ENCODE measurements at regions not wholly inside any gene's neighbourhood (a gene's known extent, or its start where the extent isn't known, plus 50 kb on each side); places are given as distances from the start of the nearest gene placed in this dataset.

- H2AFZ ChIP-seq (ENCODE audit: low read length): no peak overlapping the region
Observed at GRCh38 chr13:76724421-76724820, 161.8 kb downstream of the KCTD12 start.

More at GRCh38 chr13:76724421-76724820, 161.8 kb downstream of the KCTD12 start:
- Histone ChIP-seq H3K27me3 (replicated peaks in 1 of 4; ENCODE audit: control insufficient read depth in 3 of 4, extremely low read depth in 1 of 4, insufficient read depth in 3 of 4, low read length in 3 of 4) (no peaks in the 10 kb centered on the region), H2BK12ac (ENCODE audit: low read depth, low read length) (no peak overlapping the region), H3K4me3 (ENCODE audit: extremely low read depth in 1 of 4, insufficient read depth in 2 of 4, low read depth in 3 of 4, low read length in 4 of 4) (no peak overlapping the region), H3K36me3 (ENCODE audit: control insufficient read depth in 2 of 4, insufficient read depth in 4 of 4, low read length in 3 of 4) (no peaks in the 10 kb centered on the region), H3K23me2 (ENCODE audit: low read depth, low read length) (no peaks in the 10 kb centered on the region), H4K91ac (replicated peaks; ENCODE audit: insufficient read length, low read length) (no peak overlapping the region), H3K79me2 (ENCODE audit: control insufficient read depth in 1 of 2, insufficient read depth in 2 of 2, low read length in 2 of 2) (no peaks in the 10 kb centered on the region), H4K5ac (ENCODE audit: insufficient read length, low read depth, low read length) (no peak overlapping the region), H3K79me1 (ENCODE audit: low read depth, low read length) (no peaks in the 10 kb centered on the region), H4K20me1 (replicated peaks in 1 of 2; ENCODE audit: control insufficient read depth in 1 of 2, insufficient read depth in 2 of 2, low read length in 2 of 2) (no peaks in the 10 kb centered on the region), H3K9ac (replicated peaks in 1 of 4; ENCODE audit: extremely low read depth in 1 of 4, low read depth in 3 of 4, low read length in 3 of 4) (no peak overlapping the region), H3K23ac (ENCODE audit: insufficient read length) (no peak overlapping the region), H3K4ac (replicated peaks; ENCODE audit: insufficient read length, low read depth, low read length) (no peak overlapping the region), H2AK5ac (ENCODE audit: low read depth, low read length) (no peak overlapping the region; the same call in 1 of the 2 replicates), H2BK5ac (ENCODE audit: low read depth, low read length) (no peak overlapping the region), H3K56ac (replicated peaks; ENCODE audit: insufficient read length, low read depth, low read length) (no peak overlapping the region), H3K4me1 (replicated peaks in 1 of 4; ENCODE audit: control insufficient read depth in 3 of 4, insufficient read depth in 4 of 4, low read length in 3 of 4) (peaks cover 3 to 5% (median 3%) of the 10 kb centered on the region in 4 experiments; a peak in 4 of 7 replicates), H3K18ac (ENCODE audit: extremely low read depth, low read length) (no peak overlapping the region), H4K8ac (ENCODE audit: extremely low read depth, insufficient read depth, low read length) (no peak overlapping the region), H2BK20ac (ENCODE audit: low read length) (no peak overlapping the region), H3K27ac (ENCODE audit: low read depth, low read length) (no peak overlapping the region), H3K4me2 (ENCODE audit: insufficient read depth in 1 of 2, low read depth in 2 of 2, low read length in 2 of 2) (no peak overlapping the region), H2BK15ac (ENCODE audit: low read length) (no peak overlapping the region), H2BK120ac (replicated peaks; ENCODE audit: low read depth, low read length) (no peak overlapping the region), H3K14ac (ENCODE audit: insufficient read length) (no peak overlapping the region), H3K9me3 (ENCODE audit: insufficient read depth in 2 of 2, low read depth in 1 of 2, low read length in 1 of 2) (peaks cover 8 to 9% of the 10 kb centered on the region in 2 experiments)
- ChIA-PET POLR2A (ENCODE audit: partially characterized antibody) (no interaction called here), CTCF (ENCODE audit: partially characterized antibody) (no interaction called here)
- 82% methylated on average over 2 of the region's 2 CpGs; no CpG with 5 or more reads in 1 of the 2 experiments for WGBS, 2 experiments (ENCODE audit: extremely low coverage in 1 of 2, insufficient coverage in 1 of 2, insufficient read length in 1 of 2, insufficient replicate concordance in 2 of 2, low coverage in 1 of 2, low lambda C conversion rate in 2 of 2, missing lambda C conversion rate in 1 of 2)
- DNase-seq (ENCODE audit: low read depth in 1 of 2, low spot score in 2 of 2) (no peak), FAIRE-seq (no peak)
- TF ChIP-seq SIN3A (conservative IDR thresholded peaks at IDR 0.05 in 1 of 2, IDR thresholded peaks at IDR 0.05 in 1 of 2; ENCODE audit: low read depth in 1 of 2, low read length in 2 of 2) (no peak), SP2 (IDR thresholded peaks at IDR 0.05; ENCODE audit: low read length) (no peak), CHD2 (IDR thresholded peaks at IDR 0.05; ENCODE audit: low read length) (no peak), SAP30 (IDR thresholded peaks at IDR 0.05; ENCODE audit: insufficient read depth, insufficient replicate concordance, low read length) (no peak), RXRA (IDR thresholded peaks at IDR 0.05; ENCODE audit: insufficient read depth, low read depth, low read length) (no peak), CBX5 (IDR thresholded peaks at IDR 0.05; ENCODE audit: low read depth, low read length) (no peak), GTF2F1 (IDR thresholded peaks at IDR 0.05; ENCODE audit: borderline replicate concordance, low read depth, low read length) (no peak), CTBP2 (IDR thresholded peaks at IDR 0.05; ENCODE audit: borderline replicate concordance, insufficient read depth, insufficient read length, low read length) (no peak), NRF1 (IDR thresholded peaks at IDR 0.05; ENCODE audit: low read depth, low read length) (no peak), POLR2A (IDR thresholded peaks at IDR 0.05; ENCODE audit: control extremely low read depth in 1 of 2, low read depth in 2 of 2, low read length in 2 of 2) (no peak), JUND (IDR thresholded peaks at IDR 0.05; ENCODE audit: low read length) (no peak), SP1 (IDR thresholded peaks at IDR 0.05; ENCODE audit: low read depth, low read length) (no peak), CREB1 (IDR thresholded peaks at IDR 0.05) (no peak), BRCA1 (IDR thresholded peaks at IDR 0.05; ENCODE audit: low read depth, low read length) (no peak), CHD1 (IDR thresholded peaks at IDR 0.05; ENCODE audit: low read depth, low read length) (no peak)

Data from H1 (cell line).